ENCODE measurements at regions not wholly inside any gene's neighbourhood (a gene's known extent, or its start where the extent isn't known, plus 50 kb on each side); places are given as distances from the start of the nearest gene placed in this dataset.
A peak's percentile ranks its signal among the peaks of the same experiment; 100 is the strongest.

- 49 to 80% methylated on average over 2 of the region's 2 CpGs for WGBS, 2 donors
- Histone ChIP-seq H3K9me3 (ENCODE audit: control insufficient read depth in 4 of 4, insufficient read depth in 3 of 4, low read length in 3 of 4) (no peaks in the 10 kb centered on the region), H3K4me1 (ENCODE audit: control insufficient read depth in 5 of 5, insufficient read depth in 5 of 5, low read length in 5 of 5) (peaks cover 0 to 4% (median 1%) of the 10 kb centered on the region in 5 donors), H3K27ac (ENCODE audit: low read depth in 1 of 2, low read length in 1 of 2) (no peak overlapping the region), H3K36me3 (ENCODE audit: control insufficient read depth in 4 of 4, insufficient read depth in 4 of 4, low read length in 4 of 4) (no peaks in the 10 kb centered on the region), H3K27me3 (ENCODE audit: control insufficient read depth in 3 of 3, insufficient read depth in 3 of 3, low read length in 2 of 3) (no peaks in the 10 kb centered on the region), H3K4me3 (no peak overlapping the region), H3K9ac (ENCODE audit: insufficient read depth in 1 of 2, low read length in 2 of 2) (no peak overlapping the region)
- TF ChIP-seq, protein P1, sequence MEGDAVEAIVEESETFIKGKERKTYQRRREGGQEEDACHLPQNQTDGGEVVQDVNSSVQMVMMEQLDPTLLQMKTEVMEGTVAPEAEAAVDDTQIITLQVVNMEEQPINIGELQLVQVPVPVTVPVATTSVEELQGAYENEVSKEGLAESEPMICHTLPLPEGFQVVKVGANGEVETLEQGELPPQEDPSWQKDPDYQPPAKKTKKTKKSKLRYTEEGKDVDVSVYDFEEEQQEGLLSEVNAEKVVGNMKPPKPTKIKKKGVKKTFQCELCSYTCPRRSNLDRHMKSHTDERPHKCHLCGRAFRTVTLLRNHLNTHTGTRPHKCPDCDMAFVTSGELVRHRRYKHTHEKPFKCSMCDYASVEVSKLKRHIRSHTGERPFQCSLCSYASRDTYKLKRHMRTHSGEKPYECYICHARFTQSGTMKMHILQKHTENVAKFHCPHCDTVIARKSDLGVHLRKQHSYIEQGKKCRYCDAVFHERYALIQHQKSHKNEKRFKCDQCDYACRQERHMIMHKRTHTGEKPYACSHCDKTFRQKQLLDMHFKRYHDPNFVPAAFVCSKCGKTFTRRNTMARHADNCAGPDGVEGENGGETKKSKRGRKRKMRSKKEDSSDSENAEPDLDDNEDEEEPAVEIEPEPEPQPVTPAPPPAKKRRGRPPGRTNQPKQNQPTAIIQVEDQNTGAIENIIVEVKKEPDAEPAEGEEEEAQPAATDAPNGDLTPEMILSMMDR (IDR thresholded peaks at IDR 0.05; ENCODE audit: control extremely low read depth, extremely low read depth), result no peak
- DNase-seq (peak in 1 of 3 donors; percentile 54), ATAC-seq (ENCODE audit: insufficient read depth, low FRiP score) (no peak)
These were observed 528.1 kb upstream of the SEMA3D start for GRCh38 chr7:85714951-85715350.

GRCh38 chr7:85714043-85714578 lies 527.3 kb upstream of the SEMA3D start:
- H3K36me3 ChIP-seq (ENCODE audit: control insufficient read depth in 4 of 4, insufficient read depth in 4 of 4, low read length in 4 of 4), result no peaks in the 10 kb centered on the region
- no peak overlapping the region for H3K4me3 ChIP-seq
- no peaks in the 10 kb centered on the region for H3K27me3 ChIP-seq (ENCODE audit: control insufficient read depth in 3 of 3, insufficient read depth in 3 of 3, low read length in 2 of 3)
- TF ChIP-seq, protein P1 (IDR thresholded peaks at IDR 0.05; ENCODE audit: control extremely low read depth, extremely low read depth), result no peak
- H3K4me1 ChIP-seq (ENCODE audit: control insufficient read depth in 5 of 5, insufficient read depth in 5 of 5, low read length in 5 of 5), result no peaks in the 10 kb centered on the region
- no peak for ATAC-seq (ENCODE audit: insufficient read depth, low FRiP score)
- H3K27ac ChIP-seq (ENCODE audit: low read depth in 1 of 2, low read length in 1 of 2), result no peak overlapping the region
- no peak for DNase-seq
- H3K9ac ChIP-seq (ENCODE audit: insufficient read depth in 1 of 2, low read length in 2 of 2), result no peak overlapping the region
- 90% methylated on average over 2 of the region's 2 CpGs for WGBS, 2 donors
- no peaks in the 10 kb centered on the region for H3K9me3 ChIP-seq (ENCODE audit: control insufficient read depth in 4 of 4, insufficient read depth in 3 of 4, low read length in 3 of 4)

DNA sequence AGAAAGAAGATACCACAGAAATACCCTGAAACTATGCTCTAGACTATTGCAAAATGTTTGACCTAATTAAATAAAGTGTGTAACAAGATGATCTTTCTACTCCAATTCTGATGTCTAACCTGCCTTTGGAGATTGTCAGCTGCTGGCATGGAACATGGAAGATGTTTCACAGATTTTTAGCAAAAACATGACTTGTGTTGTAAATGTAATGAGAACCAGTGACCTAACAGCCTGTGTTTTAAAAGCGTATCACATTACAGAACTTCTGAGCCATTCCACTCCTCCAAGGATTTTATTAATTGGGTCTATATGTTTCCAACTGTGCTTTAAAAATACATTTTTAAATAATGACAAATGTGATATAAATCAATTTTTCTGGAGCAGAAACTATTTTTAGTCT lies 526.3 kb upstream of the SEMA3D start:
- ATAC-seq (ENCODE audit: insufficient read depth, low FRiP score), result no peak
- Histone ChIP-seq H3K9me3 (ENCODE audit: control insufficient read depth in 4 of 4, insufficient read depth in 3 of 4, low read length in 3 of 4) (no peaks in the 10 kb centered on the region), H3K27me3 (ENCODE audit: control insufficient read depth in 3 of 3, insufficient read depth in 3 of 3, low read length in 2 of 3) (no peaks in the 10 kb centered on the region), H3K36me3 (ENCODE audit: control insufficient read depth in 4 of 4, insufficient read depth in 4 of 4, low read length in 4 of 4) (no peaks in the 10 kb centered on the region), H3K27ac (ENCODE audit: low read depth in 1 of 2, low read length in 1 of 2) (no peak overlapping the region), H3K9ac (ENCODE audit: insufficient read depth in 1 of 2, low read length in 2 of 2) (no peak overlapping the region), H3K4me3 (no peak overlapping the region), H3K4me1 (ENCODE audit: control insufficient read depth in 5 of 5, insufficient read depth in 5 of 5, low read length in 5 of 5) (no peaks in the 10 kb centered on the region)
- WGBS, 2 donors, result 98 to 100% methylated on average over 1 of the region's 1 CpG
- TF ChIP-seq, protein P1 (IDR thresholded peaks at IDR 0.05; ENCODE audit: control extremely low read depth, extremely low read depth), result no peak
- DNase-seq, result no peak

DNA sequence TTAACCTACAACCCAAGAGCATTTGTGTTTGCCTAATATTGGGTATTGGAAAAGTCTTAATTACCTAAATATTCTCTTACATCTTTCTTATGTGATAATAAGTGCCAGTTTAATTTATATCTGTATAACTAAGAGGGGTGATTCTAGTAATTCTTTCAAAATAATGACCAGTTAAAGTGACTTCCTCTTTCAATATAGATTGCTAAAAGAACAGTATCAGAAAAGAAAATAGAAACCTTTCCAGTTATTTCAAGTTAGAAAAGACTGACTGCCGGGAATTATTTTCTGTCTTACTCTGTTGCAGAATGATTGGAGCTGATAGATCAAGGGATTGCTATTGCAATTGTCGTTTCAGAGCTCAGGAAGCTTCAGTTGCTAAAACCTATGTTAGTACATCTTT lies 525.0 kb upstream of the SEMA3D start:
- H3K27ac ChIP-seq (ENCODE audit: low read depth in 1 of 2, low read length in 1 of 2), result no peak overlapping the region
- no peaks in the 10 kb centered on the region for H3K9me3 ChIP-seq (ENCODE audit: control insufficient read depth in 4 of 4, insufficient read depth in 3 of 4, low read length in 3 of 4)
- DNase-seq (no peak), ATAC-seq (ENCODE audit: insufficient read depth, low FRiP score) (no peak)
- WGBS, 2 donors, result 51 to 66% methylated on average over 2 of the region's 2 CpGs
- TF ChIP-seq, protein P1 (IDR thresholded peaks at IDR 0.05; ENCODE audit: control extremely low read depth, extremely low read depth), result no peak
- no peak overlapping the region for H3K4me3 ChIP-seq
- no peaks in the 10 kb centered on the region for H3K4me1 ChIP-seq (ENCODE audit: control insufficient read depth in 5 of 5, insufficient read depth in 5 of 5, low read length in 5 of 5)
- H3K27me3 ChIP-seq (ENCODE audit: control insufficient read depth in 3 of 3, insufficient read depth in 3 of 3, low read length in 2 of 3), result no peaks in the 10 kb centered on the region
- H3K9ac ChIP-seq (ENCODE audit: insufficient read depth in 1 of 2, low read length in 2 of 2), result no peak overlapping the region
- H3K36me3 ChIP-seq (ENCODE audit: control insufficient read depth in 4 of 4, insufficient read depth in 4 of 4, low read length in 4 of 4), result no peaks in the 10 kb centered on the region
